Body of pancreas (tissue), 4 donors: ENCODE measurements at regions not wholly inside any gene's neighbourhood (a gene's known extent, or its start where the extent isn't known, plus 50 kb on each side); places are given as distances from the start of the nearest gene placed in this dataset.
A peak's percentile ranks its signal among the peaks of the same experiment; 100 is the strongest.

ENCODE experiments used
- ATAC-seq: fragments of 150-250 bp; one replicate; pipeline ENCODE4 v1.9.1; 2016
- DNase-seq, 4 donors: peaks; one replicate each; pipeline ENCODE4 v3.0.0-alpha.2; 2019
- H3K27ac ChIP-seq, 4 donors: fragments of 200-600 bp; sonication (generic); 1 replicate in 3 of 4; 2 replicates in 1 of 4; pipeline versions ENCODE4 v1.5.1 to v1.6.1; 2016 to 2019; ENCODE audit warnings: mild to moderate bottlenecking in 1 of 4, mixed read lengths in 1 of 4, moderate library complexity in 1 of 4
- H3K27me3 ChIP-seq, 2 donors: fragments of 200-600 bp; sonication (generic); one replicate each; pipeline ENCODE4 v1.6.0; 2016; ENCODE audit warnings: mild to moderate bottlenecking in 1 of 2
- H3K36me3 ChIP-seq, 2 donors: fragments of 200-600 bp; sonication (generic); replicated peaks in 1 of 2; 2 replicates each; pipeline ENCODE4 v1.5.1; 2016; ENCODE audit warnings: low read depth in 2 of 2; ENCODE audit not compliant: insufficient read depth in 1 of 2
- H3K4me1 ChIP-seq: fragments of 200-600 bp; sonication (generic); one replicate; pipeline ENCODE4 v1.6.0; 2016
- H3K4me3 ChIP-seq, 2 donors: fragments of 200-600 bp; sonication (generic); 1 replicate in 1 of 2; 2 replicates in 1 of 2; pipeline ENCODE4 v1.5.1; 2016 to 2019
- H3K9me3 ChIP-seq, 3 donors: fragments of 200-600 bp; sonication (generic); 1 replicate in 2 of 3; 2 replicates in 1 of 3; pipeline ENCODE4 v1.5.1; 2016
- CTCF ChIP-seq, 7 experiments: fragments of 450-650 bp in 4 of 7; fragments of 200-600 bp in 3 of 7; sonication (generic) in 3 of 7; IDR thresholded peaks; one replicate each; pipeline ENCODE4 v1.5.1; 2016 to 2019; ENCODE audit warnings: antibody characterized with exemption in 7 of 7
- POLR2A ChIP-seq, 3 donors: fragments of 450-650 bp; IDR thresholded peaks; one replicate each; pipeline ENCODE4 v1.6.1; 2016; ENCODE audit warnings: antibody characterized with exemption in 3 of 3, mild to moderate bottlenecking in 2 of 3
- WGBS, 2 donors: methylation state at CpG; one replicate each; pipeline ENCODE4 v1.1.5; 2017; 5-methylcytosine and 5-hydroxymethylcytosine counted together
- intact Hi-C: fragments of 100-400 bp; cut with DNase I; formaldehyde crosslinking; loops from one replicate; pipeline ENCODE4 v1.15.1; 2023

- peaks cover 5% of the 10 kb centered on the region for H3K4me1 ChIP-seq
- H3K27me3 ChIP-seq = no peaks in the 10 kb centered on the region
- TF ChIP-seq CTCF (IDR thresholded peaks at IDR 0.05) (no peak), POLR2A (IDR thresholded peaks at IDR 0.05) (no peak)
- no peak for DNase-seq
- intact Hi-C loops = no loop called here
- no peaks in the 10 kb centered on the region for H3K36me3 ChIP-seq
- no peak for ATAC-seq
- no peak overlapping the region for H3K4me3 ChIP-seq
- H3K27ac ChIP-seq = no peak overlapping the region
- WGBS, 2 donors = 66 to 75% methylated on average over 2 of the region's 2 CpGs
- no peaks in the 10 kb centered on the region for H3K9me3 ChIP-seq
Measured at GRCh38 chr2:189367343-189367742, 73.9 kb upstream of the WDR75 start.

- no peaks in the 10 kb centered on the region for H3K9me3 ChIP-seq
- H3K4me1 ChIP-seq = peaks cover 5% of the 10 kb centered on the region
- TF ChIP-seq POLR2A (IDR thresholded peaks at IDR 0.05) = no peak
- no peak for TF ChIP-seq CTCF (IDR thresholded peaks at IDR 0.05)
- H3K4me3 ChIP-seq = no peak overlapping the region
- H3K27ac ChIP-seq = no peak overlapping the region
- DNase-seq (no peak), ATAC-seq (peak; percentile 71)
- 57 to 64% methylated on average over 3 of the region's 3 CpGs for WGBS, 2 donors
- H3K27me3 ChIP-seq = no peaks in the 10 kb centered on the region
- H3K36me3 ChIP-seq = no peaks in the 10 kb centered on the region
- intact Hi-C loops = no loop called here
Measured at GRCh38 chr2:189369566-189369965, 71.7 kb upstream of the WDR75 start.

GRCh38 chr2:189370719-189371118 lies 70.6 kb upstream of the WDR75 start:
- Histone ChIP-seq H3K4me3 (no peak overlapping the region), H3K4me1 (peaks cover 5% of the 10 kb centered on the region), H3K27ac (no peak overlapping the region), H3K9me3 (no peaks in the 10 kb centered on the region), H3K27me3 (no peaks in the 10 kb centered on the region), H3K36me3 (no peaks in the 10 kb centered on the region)
- TF ChIP-seq CTCF (IDR thresholded peaks at IDR 0.05) (no peak), POLR2A (IDR thresholded peaks at IDR 0.05) (no peak)
- 42 to 50% methylated on average over 3 of the region's 3 CpGs for WGBS, 2 donors
- intact Hi-C loops = no loop called here
- DNase-seq (no peak), ATAC-seq (no peak)

GRCh38 chr2:189372688-189373257 lies 68.5 kb upstream of the WDR75 start:
- DNase-seq (no peak), ATAC-seq (no peak)
- Histone ChIP-seq H3K9me3 (no peaks in the 10 kb centered on the region), H3K36me3 (no peaks in the 10 kb centered on the region), H3K4me3 (no peak overlapping the region), H3K27ac (no peak overlapping the region), H3K4me1 (peaks cover 5% of the 10 kb centered on the region), H3K27me3 (no peaks in the 10 kb centered on the region)
- WGBS, 2 donors = 61 to 66% methylated on average over 1 of the region's 1 CpG
- TF ChIP-seq CTCF (IDR thresholded peaks at IDR 0.05) = no peak
- no peak for TF ChIP-seq POLR2A (IDR thresholded peaks at IDR 0.05)
- intact Hi-C loops = no loop called here

GRCh38 chr2:189374481-189374880 lies 66.8 kb upstream of the WDR75 start:
- DNase-seq (no peak), ATAC-seq (no peak)
- Histone ChIP-seq H3K9me3 (no peaks in the 10 kb centered on the region), H3K27me3 (no peaks in the 10 kb centered on the region), H3K4me3 (no peak overlapping the region), H3K4me1 (peaks cover 5% of the 10 kb centered on the region), H3K36me3 (no peaks in the 10 kb centered on the region), H3K27ac (no peak overlapping the region)
- intact Hi-C loops = no loop called here
- TF ChIP-seq POLR2A (IDR thresholded peaks at IDR 0.05) (no peak), CTCF (IDR thresholded peaks at IDR 0.05) (no peak)
